ENCODE measurements at regions not wholly inside any gene's neighbourhood (a gene's known extent, or its start where the extent isn't known, plus 50 kb on each side); places are given as distances from the start of the nearest gene placed in this dataset.
A peak's percentile ranks its signal among the peaks of the same experiment; 100 is the strongest.

DNA sequence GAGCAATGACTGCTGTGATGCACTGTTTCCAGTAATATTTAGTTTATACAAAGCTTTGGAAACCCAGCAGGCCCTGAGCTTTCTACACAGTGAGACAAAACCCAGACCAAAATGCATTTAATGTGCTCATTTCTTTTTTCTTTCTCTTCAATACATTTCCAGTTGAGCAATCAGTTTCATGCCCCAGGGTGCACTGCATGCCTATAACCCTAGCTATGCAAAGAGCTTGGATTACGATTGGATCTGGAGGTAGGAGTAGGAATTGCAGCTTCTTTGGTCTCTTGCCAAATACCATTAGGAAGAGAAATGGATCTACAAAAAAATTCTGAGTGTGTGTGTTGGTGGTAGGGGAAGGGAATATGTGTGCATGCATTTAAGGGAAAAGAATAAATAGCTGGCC, 1001.4 kb downstream of the SQOR start:
- no CpG with 5 or more reads among the region's 1 CpG for WGBS (ENCODE audit: extremely low coverage, insufficient read length, low lambda C conversion rate)
- H3K23me2 ChIP-seq (ENCODE audit: insufficient read length, low read depth, low read length, poor library complexity, severe bottlenecking): no peaks in the 10 kb centered on the region
- H2BK20ac ChIP-seq (ENCODE audit: low read depth, low read length, poor library complexity, severe bottlenecking): no peak overlapping the region
- H3K79me2 ChIP-seq (ENCODE audit: insufficient read depth, low read length): no peaks in the 10 kb centered on the region
- no peak overlapping the region for H3K9ac ChIP-seq (ENCODE audit: extremely low read depth, insufficient read length, low read length)
- TF ChIP-seq, protein P1, sequence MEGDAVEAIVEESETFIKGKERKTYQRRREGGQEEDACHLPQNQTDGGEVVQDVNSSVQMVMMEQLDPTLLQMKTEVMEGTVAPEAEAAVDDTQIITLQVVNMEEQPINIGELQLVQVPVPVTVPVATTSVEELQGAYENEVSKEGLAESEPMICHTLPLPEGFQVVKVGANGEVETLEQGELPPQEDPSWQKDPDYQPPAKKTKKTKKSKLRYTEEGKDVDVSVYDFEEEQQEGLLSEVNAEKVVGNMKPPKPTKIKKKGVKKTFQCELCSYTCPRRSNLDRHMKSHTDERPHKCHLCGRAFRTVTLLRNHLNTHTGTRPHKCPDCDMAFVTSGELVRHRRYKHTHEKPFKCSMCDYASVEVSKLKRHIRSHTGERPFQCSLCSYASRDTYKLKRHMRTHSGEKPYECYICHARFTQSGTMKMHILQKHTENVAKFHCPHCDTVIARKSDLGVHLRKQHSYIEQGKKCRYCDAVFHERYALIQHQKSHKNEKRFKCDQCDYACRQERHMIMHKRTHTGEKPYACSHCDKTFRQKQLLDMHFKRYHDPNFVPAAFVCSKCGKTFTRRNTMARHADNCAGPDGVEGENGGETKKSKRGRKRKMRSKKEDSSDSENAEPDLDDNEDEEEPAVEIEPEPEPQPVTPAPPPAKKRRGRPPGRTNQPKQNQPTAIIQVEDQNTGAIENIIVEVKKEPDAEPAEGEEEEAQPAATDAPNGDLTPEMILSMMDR (conservative IDR thresholded peaks at IDR 0.05): peak; percentile 38; the same call in 2 of the 3 replicates
- DNase-seq: no peak
- H2BK15ac ChIP-seq (ENCODE audit: low read depth, low read length): no peak overlapping the region
- H3K27ac Mint-ChIP-seq: no peak overlapping the region
- no peak overlapping the region for H2AFZ ChIP-seq (ENCODE audit: low read length)
- no peak overlapping the region for H3K4me2 ChIP-seq (ENCODE audit: insufficient read depth, insufficient read length, low read length)
- no peak overlapping the region for H3K4me3 Mint-ChIP-seq
- no peaks in the 10 kb centered on the region for H3K9me3 Mint-ChIP-seq
- H3T11ph ChIP-seq (ENCODE audit: low read length): no peak overlapping the region
- no peaks in the 10 kb centered on the region for H3K9me3 ChIP-seq (ENCODE audit: control insufficient read depth, low read depth, low read length)
- H3K27me3 ChIP-seq (ENCODE audit: insufficient read depth, low read length): no peaks in the 10 kb centered on the region
- no peak overlapping the region for H2BK5ac ChIP-seq (ENCODE audit: insufficient read length, low read length)
- no peaks in the 10 kb centered on the region for H3K36me3 Mint-ChIP-seq (ENCODE audit: insufficient read depth in 1 of 3, low read depth in 3 of 3)
- H2AK5ac ChIP-seq (ENCODE audit: insufficient read length, low read length): no peak overlapping the region
- no peak overlapping the region for H3K4ac ChIP-seq (ENCODE audit: low read depth, low read length)
- H4K5ac ChIP-seq (ENCODE audit: insufficient read length, low read depth, low read length): no peak overlapping the region
- H4K91ac ChIP-seq (ENCODE audit: insufficient read length, low read depth, low read length): no peak overlapping the region
- no peak overlapping the region for H3K27ac ChIP-seq (ENCODE audit: insufficient read length, low read depth, low read length)
- H3K14ac ChIP-seq (ENCODE audit: insufficient read depth, low read length): no peak overlapping the region
- H2BK120ac ChIP-seq (ENCODE audit: low read depth, low read length, poor library complexity, severe bottlenecking): no peak overlapping the region
- H3K18ac ChIP-seq (ENCODE audit: insufficient read length, low read depth, low read length): no peak overlapping the region
- H4K8ac ChIP-seq (replicated peaks; ENCODE audit: insufficient read length, low read depth, low read length): no peak overlapping the region
- no peak overlapping the region for H3K56ac ChIP-seq (ENCODE audit: insufficient read length, low read depth, low read length)
- H2BK12ac ChIP-seq (ENCODE audit: insufficient read length, low read depth, low read length): no peak overlapping the region
- no peaks in the 10 kb centered on the region for H3K27me3 Mint-ChIP-seq (ENCODE audit: low read depth)
- no peaks in the 10 kb centered on the region; the same call in 1 of the 2 replicates for H3K4me1 ChIP-seq (ENCODE audit: insufficient read depth, low read length)
- no peak overlapping the region for H3K23ac ChIP-seq (ENCODE audit: insufficient read length, low read depth, low read length)
- H4K20me1 ChIP-seq (ENCODE audit: control insufficient read depth, insufficient read depth, insufficient read length): no peaks in the 10 kb centered on the region
- peaks cover 5 to 6% of the 10 kb centered on the region in 2 experiments for H3K4me1 Mint-ChIP-seq
- no peaks in the 10 kb centered on the region for H3K79me1 ChIP-seq (ENCODE audit: insufficient read depth, low read depth, low read length, poor library complexity, severe bottlenecking)

Measured in H9 (cell line).